ENCODE measurements at regions not wholly inside any gene's neighbourhood (a gene's known extent, or its start where the extent isn't known, plus 50 kb on each side); places are given as distances from the start of the nearest gene placed in this dataset.

DNA sequence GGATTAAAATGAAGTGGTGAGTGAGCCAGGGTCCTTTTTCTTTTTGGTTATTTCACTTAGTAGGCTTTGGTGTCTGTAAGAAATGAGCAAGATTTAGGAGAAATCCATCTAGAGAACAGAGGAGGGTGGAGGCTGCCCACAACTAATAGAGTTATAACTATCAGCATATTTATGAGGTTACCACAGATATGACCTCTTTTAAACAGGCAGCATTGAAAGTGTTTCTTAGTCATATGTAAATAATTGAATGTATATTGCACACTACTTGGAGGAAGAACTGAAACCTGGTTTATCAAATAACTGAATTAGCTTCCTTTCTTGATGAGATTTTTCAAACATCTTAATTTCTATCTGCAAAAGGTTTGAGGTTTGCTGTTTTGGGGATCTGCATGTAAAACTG is 483.1 kb upstream of the PIK3R1 start:
- H2AFZ ChIP-seq (ENCODE audit: control insufficient read depth, low read depth, low read length): no peak overlapping the region
- SMC1A ChIA-PET (ENCODE audit: uncharacterized antibody, unreplicated experiment): no interaction called here
- no peaks in the 10 kb centered on the region for H3K4me1 ChIP-seq (ENCODE audit: control insufficient read depth, insufficient read depth, low read length)
- intact Hi-C loops (cut with micrococcal nuclease; ENCODE audit: unreplicated experiment) (no loop called here), in situ Hi-C loops (cut with MboI) (no loop called here)
- CTCF ChIA-PET: no interaction called here
- no peaks in the 10 kb centered on the region for H3K36me3 ChIP-seq (ENCODE audit: control insufficient read depth in 2 of 2, insufficient read depth in 2 of 2, low read length in 1 of 2)
- RAD21 ChIA-PET (ENCODE audit: unreplicated experiment): no interaction called here
- no peak for TF ChIP-seq KLF5 (IDR thresholded peaks at IDR 0.05; ENCODE audit: partially characterized antibody)
- TF ChIP-seq SPI1 (IDR thresholded peaks at IDR 0.05; ENCODE audit: borderline replicate concordance, insufficient read depth, low read depth, low read length): 0 out of 2 replicates have a peak, but pooled peaks have one; percentile 15
- no peak for FAIRE-seq
- H3K4me2 ChIP-seq (ENCODE audit: control insufficient read depth, insufficient read depth): no peak overlapping the region
- POLR2A ChIA-PET: no interaction called here
- no peaks in the 10 kb centered on the region for H3K9me3 ChIP-seq (replicated peaks; ENCODE audit: control insufficient read depth, insufficient read depth, low read length)
- no peaks in the 10 kb centered on the region for H3K79me2 ChIP-seq (ENCODE audit: control insufficient read depth, insufficient read depth, low read length)
- BruUV-seq (replicated peaks): no TSS peak
- no peaks in the 10 kb centered on the region for H3K27me3 ChIP-seq (replicated peaks in 1 of 2; ENCODE audit: control insufficient read depth in 2 of 2, insufficient read depth in 2 of 2, low read length in 1 of 2)
- no peaks in the 10 kb centered on the region for H4K20me1 ChIP-seq (ENCODE audit: control insufficient read depth, insufficient read depth)
- peak; percentile 13 for DNase-seq (ENCODE audit: low read depth, low spot score)
- no peak overlapping the region for H3K9ac ChIP-seq (ENCODE audit: control insufficient read depth, insufficient read depth, low read length)
- no peak overlapping the region for H3K27ac ChIP-seq (ENCODE audit: control insufficient read depth, insufficient read depth)
- peak; percentile 73 for ATAC-seq
- no peak overlapping the region for H3K4me3 ChIP-seq

DNA sequence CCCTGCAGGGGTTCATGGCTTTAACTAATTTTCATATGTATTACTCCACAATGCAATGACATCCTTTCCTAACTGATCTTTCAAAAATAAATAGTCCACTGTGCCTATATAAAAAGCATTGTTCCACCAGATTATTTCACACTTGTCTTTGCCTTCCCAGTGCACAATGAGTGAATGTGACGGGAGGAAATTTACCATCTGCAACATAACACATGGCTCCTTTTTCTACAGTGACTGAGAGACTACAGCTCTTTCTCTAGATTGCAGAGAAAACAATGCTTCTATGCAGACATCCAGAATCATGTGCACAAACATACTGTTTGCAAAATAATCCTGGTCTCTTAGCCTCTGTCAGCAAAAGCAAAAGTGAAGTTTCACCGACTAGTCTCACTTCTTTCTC is 483.7 kb upstream of the PIK3R1 start:
- ChIA-PET CTCF (no interaction called here), RAD21 (ENCODE audit: unreplicated experiment) (no interaction called here), SMC1A (ENCODE audit: uncharacterized antibody, unreplicated experiment) (interaction anchor here (1.5 kb wide), 1 partner anchor 43 kb away, joined by 4 read pairs; no protein-coding TSS in a partner anchor), POLR2A (no interaction called here)
- DNase-seq (ENCODE audit: low read depth, low spot score) (no peak), ATAC-seq (no peak), FAIRE-seq (no peak)
- H3K27ac ChIP-seq (ENCODE audit: control insufficient read depth, insufficient read depth): no peak overlapping the region
- no peak overlapping the region for H3K4me2 ChIP-seq (ENCODE audit: control insufficient read depth, insufficient read depth)
- H3K4me3 ChIP-seq: no peak overlapping the region
- H3K36me3 ChIP-seq (ENCODE audit: control insufficient read depth in 2 of 2, insufficient read depth in 2 of 2, low read length in 1 of 2): no peaks in the 10 kb centered on the region
- no peaks in the 10 kb centered on the region for H3K4me1 ChIP-seq (ENCODE audit: control insufficient read depth, insufficient read depth, low read length)
- no TSS peak for BruUV-seq (replicated peaks)
- H3K27me3 ChIP-seq (replicated peaks in 1 of 2; ENCODE audit: control insufficient read depth in 2 of 2, insufficient read depth in 2 of 2, low read length in 1 of 2): no peaks in the 10 kb centered on the region
- H2AFZ ChIP-seq (ENCODE audit: control insufficient read depth, low read depth, low read length): no peak overlapping the region
- in situ Hi-C loops (cut with MboI): no loop called here
- no peaks in the 10 kb centered on the region for H3K9me3 ChIP-seq (replicated peaks; ENCODE audit: control insufficient read depth, insufficient read depth, low read length)
- WGBS (ENCODE audit: insufficient coverage, insufficient replicate concordance, low lambda C conversion rate, missing lambda C conversion rate): 35% methylated on average over 2 of the region's 2 CpGs
- H3K9ac ChIP-seq (ENCODE audit: control insufficient read depth, insufficient read depth, low read length): no peak overlapping the region
- intact Hi-C loops (cut with micrococcal nuclease; ENCODE audit: unreplicated experiment): no loop called here
- H3K79me2 ChIP-seq (ENCODE audit: control insufficient read depth, insufficient read depth, low read length): no peaks in the 10 kb centered on the region
- H4K20me1 ChIP-seq (ENCODE audit: control insufficient read depth, insufficient read depth): no peaks in the 10 kb centered on the region
- TF ChIP-seq NFYB (IDR thresholded peaks at IDR 0.05; ENCODE audit: insufficient read depth, low read depth, low read length): no peak
- TF ChIP-seq, protein P1, sequence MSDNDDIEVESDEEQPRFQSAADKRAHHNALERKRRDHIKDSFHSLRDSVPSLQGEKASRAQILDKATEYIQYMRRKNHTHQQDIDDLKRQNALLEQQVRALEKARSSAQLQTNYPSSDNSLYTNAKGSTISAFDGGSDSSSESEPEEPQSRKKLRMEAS (IDR thresholded peaks at IDR 0.05; ENCODE audit: low read depth, low read length): no peak
- TF ChIP-seq NFYA (IDR thresholded peaks at IDR 0.05; ENCODE audit: borderline replicate concordance, low read depth, low read length): no peak
- no peak for TF ChIP-seq TBL1XR1 (IDR thresholded peaks at IDR 0.05; ENCODE audit: low read depth, low read length)
- TF ChIP-seq, protein P2, sequence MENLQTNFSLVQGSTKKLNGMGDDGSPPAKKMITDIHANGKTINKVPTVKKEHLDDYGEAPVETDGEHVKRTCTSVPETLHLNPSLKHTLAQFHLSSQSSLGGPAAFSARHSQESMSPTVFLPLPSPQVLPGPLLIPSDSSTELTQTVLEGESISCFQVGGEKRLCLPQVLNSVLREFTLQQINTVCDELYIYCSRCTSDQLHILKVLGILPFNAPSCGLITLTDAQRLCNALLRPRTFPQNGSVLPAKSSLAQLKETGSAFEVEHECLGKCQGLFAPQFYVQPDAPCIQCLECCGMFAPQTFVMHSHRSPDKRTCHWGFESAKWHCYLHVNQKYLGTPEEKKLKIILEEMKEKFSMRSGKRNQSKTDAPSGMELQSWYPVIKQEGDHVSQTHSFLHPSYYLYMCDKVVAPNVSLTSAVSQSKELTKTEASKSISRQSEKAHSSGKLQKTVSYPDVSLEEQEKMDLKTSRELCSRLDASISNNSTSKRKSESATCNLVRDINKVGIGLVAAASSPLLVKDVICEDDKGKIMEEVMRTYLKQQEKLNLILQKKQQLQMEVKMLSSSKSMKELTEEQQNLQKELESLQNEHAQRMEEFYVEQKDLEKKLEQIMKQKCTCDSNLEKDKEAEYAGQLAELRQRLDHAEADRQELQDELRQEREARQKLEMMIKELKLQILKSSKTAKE (IDR thresholded peaks at IDR 0.05; ENCODE audit: low read depth, poor library complexity, severe bottlenecking): no peak
- TF ChIP-seq, protein P3, sequence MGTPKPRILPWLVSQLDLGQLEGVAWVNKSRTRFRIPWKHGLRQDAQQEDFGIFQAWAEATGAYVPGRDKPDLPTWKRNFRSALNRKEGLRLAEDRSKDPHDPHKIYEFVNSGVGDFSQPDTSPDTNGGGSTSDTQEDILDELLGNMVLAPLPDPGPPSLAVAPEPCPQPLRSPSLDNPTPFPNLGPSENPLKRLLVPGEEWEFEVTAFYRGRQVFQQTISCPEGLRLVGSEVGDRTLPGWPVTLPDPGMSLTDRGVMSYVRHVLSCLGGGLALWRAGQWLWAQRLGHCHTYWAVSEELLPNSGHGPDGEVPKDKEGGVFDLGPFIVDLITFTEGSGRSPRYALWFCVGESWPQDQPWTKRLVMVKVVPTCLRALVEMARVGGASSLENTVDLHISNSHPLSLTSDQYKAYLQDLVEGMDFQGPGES (IDR thresholded peaks at IDR 0.05): no peak
- TF ChIP-seq, protein P4, sequence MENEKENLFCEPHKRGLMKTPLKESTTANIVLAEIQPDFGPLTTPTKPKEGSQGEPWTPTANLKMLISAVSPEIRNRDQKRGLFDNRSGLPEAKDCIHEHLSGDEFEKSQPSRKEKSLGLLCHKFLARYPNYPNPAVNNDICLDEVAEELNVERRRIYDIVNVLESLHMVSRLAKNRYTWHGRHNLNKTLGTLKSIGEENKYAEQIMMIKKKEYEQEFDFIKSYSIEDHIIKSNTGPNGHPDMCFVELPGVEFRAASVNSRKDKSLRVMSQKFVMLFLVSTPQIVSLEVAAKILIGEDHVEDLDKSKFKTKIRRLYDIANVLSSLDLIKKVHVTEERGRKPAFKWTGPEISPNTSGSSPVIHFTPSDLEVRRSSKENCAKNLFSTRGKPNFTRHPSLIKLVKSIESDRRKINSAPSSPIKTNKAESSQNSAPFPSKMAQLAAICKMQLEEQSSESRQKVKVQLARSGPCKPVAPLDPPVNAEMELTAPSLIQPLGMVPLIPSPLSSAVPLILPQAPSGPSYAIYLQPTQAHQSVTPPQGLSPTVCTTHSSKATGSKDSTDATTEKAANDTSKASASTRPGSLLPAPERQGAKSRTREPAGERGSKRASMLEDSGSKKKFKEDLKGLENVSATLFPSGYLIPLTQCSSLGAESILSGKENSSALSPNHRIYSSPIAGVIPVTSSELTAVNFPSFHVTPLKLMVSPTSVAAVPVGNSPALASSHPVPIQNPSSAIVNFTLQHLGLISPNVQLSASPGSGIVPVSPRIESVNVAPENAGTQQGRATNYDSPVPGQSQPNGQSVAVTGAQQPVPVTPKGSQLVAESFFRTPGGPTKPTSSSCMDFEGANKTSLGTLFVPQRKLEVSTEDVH (IDR thresholded peaks at IDR 0.05; ENCODE audit: low read depth, partially characterized antibody): no peak
- TF ChIP-seq RBBP5 (conservative IDR thresholded peaks at IDR 0.05): no peak
- TF ChIP-seq SREBF2 (IDR thresholded peaks at IDR 0.05; ENCODE audit: low read length): no peak
- TF ChIP-seq NR2F1 (conservative IDR thresholded peaks at IDR 0.05): no peak
- no peak for TF ChIP-seq SMAD1 (IDR thresholded peaks at IDR 0.05; ENCODE audit: low read depth, partially characterized antibody)
